Upper lobe of left lung (tissue), 4 donors: ENCODE measurements at regions not wholly inside any gene's neighbourhood (a gene's known extent, or its start where the extent isn't known, plus 50 kb on each side); places are given as distances from the start of the nearest gene placed in this dataset.

Experiments used
- EP300 ChIP-seq, 4 donors: sonication (generic); formaldehyde crosslinking; IDR thresholded peaks; one replicate each; pipeline ENCODE4 v1.5.1; 2017; ENCODE audit warnings: antibody characterized with exemption in 4 of 4, control low read depth in 2 of 4
- POLR2A ChIP-seq, 4 donors: fragments of 450-650 bp; IDR thresholded peaks; one replicate each; pipeline ENCODE4 v1.5.1; 2016 to 2017; ENCODE audit warnings: antibody characterized with exemption in 4 of 4, mild to moderate bottlenecking in 2 of 4
- POLR2AphosphoS5 ChIP-seq, 2 donors: sonication (generic); formaldehyde crosslinking; IDR thresholded peaks; one replicate each; pipeline ENCODE4 v1.5.1; 2017; ENCODE audit warnings: antibody characterized with exemption in 2 of 2
- TF ChIP-seq, protein P1 (sequence below), 6 experiments: fragments of 450-650 bp in 4 of 6; fragments of 200-600 bp in 2 of 6; sonication (generic) in 2 of 6; IDR thresholded peaks; one replicate each; pipeline ENCODE4 v1.5.1; 2016 to 2019; ENCODE audit warnings: antibody characterized with exemption in 6 of 6

DNA sequence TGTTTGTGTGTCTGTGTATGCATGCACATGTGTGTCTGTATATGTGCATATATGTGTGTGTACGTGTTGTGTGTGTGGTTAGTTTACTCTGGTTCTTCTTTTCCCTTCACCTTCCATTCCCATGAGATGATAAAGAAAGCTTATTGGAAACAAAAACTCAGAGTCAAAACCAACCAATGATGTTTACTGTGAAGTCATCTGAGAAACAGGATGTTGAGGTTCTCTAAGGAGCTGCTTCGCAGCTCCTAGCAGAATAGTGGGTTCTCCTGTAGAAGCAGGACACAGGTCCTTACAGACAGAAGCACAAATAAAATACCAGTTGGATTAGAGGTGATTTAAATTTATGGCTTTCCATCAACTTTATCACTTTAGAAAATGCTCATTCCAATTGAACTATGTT is 256.1 kb upstream of the PLET1 start:
- TF ChIP-seq, protein P1, sequence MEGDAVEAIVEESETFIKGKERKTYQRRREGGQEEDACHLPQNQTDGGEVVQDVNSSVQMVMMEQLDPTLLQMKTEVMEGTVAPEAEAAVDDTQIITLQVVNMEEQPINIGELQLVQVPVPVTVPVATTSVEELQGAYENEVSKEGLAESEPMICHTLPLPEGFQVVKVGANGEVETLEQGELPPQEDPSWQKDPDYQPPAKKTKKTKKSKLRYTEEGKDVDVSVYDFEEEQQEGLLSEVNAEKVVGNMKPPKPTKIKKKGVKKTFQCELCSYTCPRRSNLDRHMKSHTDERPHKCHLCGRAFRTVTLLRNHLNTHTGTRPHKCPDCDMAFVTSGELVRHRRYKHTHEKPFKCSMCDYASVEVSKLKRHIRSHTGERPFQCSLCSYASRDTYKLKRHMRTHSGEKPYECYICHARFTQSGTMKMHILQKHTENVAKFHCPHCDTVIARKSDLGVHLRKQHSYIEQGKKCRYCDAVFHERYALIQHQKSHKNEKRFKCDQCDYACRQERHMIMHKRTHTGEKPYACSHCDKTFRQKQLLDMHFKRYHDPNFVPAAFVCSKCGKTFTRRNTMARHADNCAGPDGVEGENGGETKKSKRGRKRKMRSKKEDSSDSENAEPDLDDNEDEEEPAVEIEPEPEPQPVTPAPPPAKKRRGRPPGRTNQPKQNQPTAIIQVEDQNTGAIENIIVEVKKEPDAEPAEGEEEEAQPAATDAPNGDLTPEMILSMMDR (IDR thresholded peaks at IDR 0.05) = no peak
- TF ChIP-seq POLR2AphosphoS5 (IDR thresholded peaks at IDR 0.05) = no peak
- TF ChIP-seq POLR2A (IDR thresholded peaks at IDR 0.05) = no peak
- TF ChIP-seq EP300 (IDR thresholded peaks at IDR 0.05) = no peak
